SK-N-SH treated with all-trans-retinoic acid at 6 μM for 48 hours (cell line): ENCODE measurements at regions not wholly inside any gene's neighbourhood (a gene's known extent, or its start where the extent isn't known, plus 50 kb on each side); places are given as distances from the start of the nearest gene placed in this dataset.

Source experiments
- ARNTL ChIP-seq: fragments of 450-650 bp; formaldehyde crosslinking; IDR thresholded peaks from 2 replicates; pipeline ENCODE4 v1.5.0; 2020; ENCODE audit warnings: low read depth, mild to moderate bottlenecking, moderate library complexity, borderline replicate concordance
- CSDC2 ChIP-seq: fragments of 250-450 bp; sonication (Bioruptor Pico); IDR thresholded peaks from 2 replicates; pipeline ENCODE4 v1.5.0; 2020; ENCODE audit warnings: mild to moderate bottlenecking, moderate library complexity
- ESRRG ChIP-seq: fragments of 250-450 bp; sonication (Bioruptor Pico); IDR thresholded peaks from 2 replicates; pipeline ENCODE4 v1.6.1; 2021; ENCODE audit warnings: mild to moderate bottlenecking
- GLIS3 ChIP-seq: fragments of 250-450 bp; sonication (Bioruptor Pico); IDR thresholded peaks from 2 replicates; pipeline ENCODE4 v1.5.0; 2020; ENCODE audit warnings: mild to moderate bottlenecking, moderate library complexity
- ISL1 ChIP-seq: fragments of 250-450 bp; sonication (Bioruptor Pico); IDR thresholded peaks from 2 replicates; pipeline ENCODE4 v2.1.2; 2022; ENCODE audit warnings: mild to moderate bottlenecking, moderate library complexity
- RARB ChIP-seq: fragments of 250-450 bp; sonication (Bioruptor Pico); IDR thresholded peaks from 2 replicates; pipeline ENCODE4 v1.8.0; 2021; ENCODE audit warnings: mild to moderate bottlenecking, moderate library complexity
- TOX ChIP-seq: fragments of 250-450 bp; sonication (Bioruptor Pico); IDR thresholded peaks from 2 replicates; pipeline ENCODE4 v1.8.0; 2021; ENCODE audit warnings: mild to moderate bottlenecking, moderate library complexity, borderline replicate concordance
- ZFP3 ChIP-seq: fragments of 250-450 bp; sonication (Bioruptor Pico); IDR thresholded peaks from 2 replicates; pipeline ENCODE4 v1.5.0; 2020; ENCODE audit warnings: mild to moderate bottlenecking, moderate library complexity
- ZFP30 ChIP-seq: fragments of 450-650 bp; formaldehyde crosslinking; IDR thresholded peaks from 2 replicates; pipeline ENCODE4 v1.5.0; 2022; ENCODE audit warnings: mild to moderate bottlenecking, moderate library complexity
- ZNF565 ChIP-seq: fragments of 450-650 bp; formaldehyde crosslinking; conservative IDR thresholded peaks from 2 replicates; pipeline ENCODE4 v1.5.0; 2020; ENCODE audit warnings: low read depth, mild to moderate bottlenecking, moderate library complexity
- ZNF70 ChIP-seq: fragments of 450-650 bp; formaldehyde crosslinking; IDR thresholded peaks from 2 replicates; pipeline ENCODE4 v1.5.0; 2020; ENCODE audit warnings: mild to moderate bottlenecking, moderate library complexity
- TF ChIP-seq, protein P1 (sequence below): fragments of 250-450 bp; sonication (Bioruptor Pico); IDR thresholded peaks from 2 replicates; pipeline ENCODE4 v1.5.1; 2020; ENCODE audit warnings: low read depth, mild to moderate bottlenecking, moderate library complexity
- TF ChIP-seq, protein P2 (sequence below): fragments of 250-450 bp; sonication (Bioruptor Pico); IDR thresholded peaks from 2 replicates; pipeline ENCODE4 v1.8.0; 2020; ENCODE audit warnings: mild to moderate bottlenecking, moderate library complexity, borderline replicate concordance

DNA sequence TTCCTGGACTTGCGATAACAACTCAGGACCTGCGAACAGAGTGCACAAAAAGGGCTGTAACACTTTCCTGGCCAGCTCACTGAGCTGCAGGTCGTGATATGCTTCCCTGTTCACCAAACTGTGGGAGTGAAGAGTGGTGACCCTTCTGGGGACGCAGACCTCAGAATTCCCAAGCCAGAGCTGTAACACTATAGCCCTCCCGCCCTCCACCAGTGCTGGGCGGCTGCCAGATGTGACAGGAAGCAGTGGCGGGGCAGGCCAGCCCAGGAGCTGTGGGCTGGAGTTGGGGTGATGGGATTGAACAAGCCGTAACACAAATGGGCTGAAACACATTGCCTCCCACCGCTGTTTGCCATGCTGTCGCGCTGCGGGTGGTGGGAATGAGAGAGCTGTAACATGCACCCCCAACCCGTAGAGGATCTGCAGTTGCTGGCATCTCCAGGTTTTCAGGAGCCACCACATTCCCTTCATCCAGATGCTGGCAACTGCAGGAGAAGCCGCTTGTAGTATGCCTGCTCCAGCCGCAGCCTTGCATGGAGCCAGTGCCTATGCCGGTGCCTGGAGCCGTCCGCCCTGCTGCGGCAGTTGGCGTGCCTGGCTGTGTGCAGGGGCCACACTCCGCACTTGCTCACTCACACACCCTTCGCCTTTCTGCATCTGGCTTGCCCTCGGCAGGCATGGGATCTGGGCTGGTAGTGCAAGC is 145.8 kb downstream of the GPCPD1 start:
- TF ChIP-seq, protein P1, sequence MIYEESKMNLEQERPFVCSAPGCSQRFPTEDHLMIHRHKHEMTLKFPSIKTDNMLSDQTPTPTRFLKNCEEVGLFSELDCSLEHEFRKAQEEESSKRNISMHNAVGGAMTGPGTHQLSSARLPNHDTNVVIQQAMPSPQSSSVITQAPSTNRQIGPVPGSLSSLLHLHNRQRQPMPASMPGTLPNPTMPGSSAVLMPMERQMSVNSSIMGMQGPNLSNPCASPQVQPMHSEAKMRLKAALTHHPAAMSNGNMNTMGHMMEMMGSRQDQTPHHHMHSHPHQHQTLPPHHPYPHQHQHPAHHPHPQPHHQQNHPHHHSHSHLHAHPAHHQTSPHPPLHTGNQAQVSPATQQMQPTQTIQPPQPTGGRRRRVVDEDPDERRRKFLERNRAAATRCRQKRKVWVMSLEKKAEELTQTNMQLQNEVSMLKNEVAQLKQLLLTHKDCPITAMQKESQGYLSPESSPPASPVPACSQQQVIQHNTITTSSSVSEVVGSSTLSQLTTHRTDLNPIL (CRISPR knock-in tag) = no peak
- TF ChIP-seq RARB (CRISPR knock-in tag) = no peak
- no peak for TF ChIP-seq CSDC2 (CRISPR knock-in tag)
- no peak for TF ChIP-seq ZNF70 (CRISPR knock-in tag)
- no peak for TF ChIP-seq ARNTL (CRISPR knock-in tag)
- no peak for TF ChIP-seq ZFP30 (CRISPR knock-in tag)
- no peak for TF ChIP-seq ZNF565
- no peak for TF ChIP-seq ZFP3 (CRISPR knock-in tag)
- TF ChIP-seq ESRRG (CRISPR knock-in tag) = no peak
- TF ChIP-seq ISL1 (CRISPR knock-in tag) = no peak
- TF ChIP-seq TOX (CRISPR knock-in tag) = no peak
- TF ChIP-seq GLIS3 (CRISPR knock-in tag) = no peak
- TF ChIP-seq, protein P2, sequence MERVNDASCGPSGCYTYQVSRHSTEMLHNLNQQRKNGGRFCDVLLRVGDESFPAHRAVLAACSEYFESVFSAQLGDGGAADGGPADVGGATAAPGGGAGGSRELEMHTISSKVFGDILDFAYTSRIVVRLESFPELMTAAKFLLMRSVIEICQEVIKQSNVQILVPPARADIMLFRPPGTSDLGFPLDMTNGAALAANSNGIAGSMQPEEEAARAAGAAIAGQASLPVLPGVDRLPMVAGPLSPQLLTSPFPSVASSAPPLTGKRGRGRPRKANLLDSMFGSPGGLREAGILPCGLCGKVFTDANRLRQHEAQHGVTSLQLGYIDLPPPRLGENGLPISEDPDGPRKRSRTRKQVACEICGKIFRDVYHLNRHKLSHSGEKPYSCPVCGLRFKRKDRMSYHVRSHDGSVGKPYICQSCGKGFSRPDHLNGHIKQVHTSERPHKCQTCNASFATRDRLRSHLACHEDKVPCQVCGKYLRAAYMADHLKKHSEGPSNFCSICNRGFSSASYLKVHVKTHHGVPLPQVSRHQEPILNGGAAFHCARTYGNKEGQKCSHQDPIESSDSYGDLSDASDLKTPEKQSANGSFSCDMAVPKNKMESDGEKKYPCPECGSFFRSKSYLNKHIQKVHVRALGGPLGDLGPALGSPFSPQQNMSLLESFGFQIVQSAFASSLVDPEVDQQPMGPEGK (CRISPR knock-in tag) = no peak
